ENCODE measurements at regions not wholly inside any gene's neighbourhood (a gene's known extent, or its start where the extent isn't known, plus 50 kb on each side); places are given as distances from the start of the nearest gene placed in this dataset.

DNA sequence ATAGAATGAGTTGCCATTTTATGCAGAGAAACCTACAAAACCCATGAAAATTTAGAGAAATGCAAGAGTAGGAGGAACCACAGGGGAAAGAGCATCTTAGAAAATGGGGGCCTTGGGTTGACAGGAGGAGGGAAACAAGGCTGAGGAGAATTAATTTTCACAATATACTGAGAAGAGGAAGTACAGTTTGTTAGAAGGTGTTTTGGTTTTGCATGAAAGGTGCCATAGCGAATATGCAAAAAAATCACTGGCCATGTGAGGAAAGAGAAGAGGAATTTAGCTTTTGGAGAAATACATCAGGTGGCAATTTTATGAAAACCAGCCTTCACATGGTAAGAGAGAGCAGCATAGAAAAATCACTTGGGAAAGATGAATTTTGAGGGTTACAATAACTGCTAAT, 413.9 kb upstream of the C2CD4B start:
- peaks cover 4 to 9% (median 9%) of the 10 kb centered on the region in 3 donors for H3K27me3 Mint-ChIP-seq
- peak; percentile 9 for DNase-seq

GRCh38 chr15:62579842-62580241, 414.8 kb upstream of the C2CD4B start:
- DNase-seq (no peak), ATAC-seq (ENCODE audit: low read depth in 2 of 2) (no peak)
- H3K36me3 Mint-ChIP-seq: peaks cover 0 to 4% of the 10 kb centered on the region in 2 donors
- H3K27ac Mint-ChIP-seq: peak overlapping the region in 1 of 6 donors; percentile 59
- peaks cover 4 to 9% (median 8%) of the 10 kb centered on the region in 3 donors for H3K27me3 Mint-ChIP-seq
- H3K4me3 Mint-ChIP-seq: peak overlapping the region in 2 of 8 donors; percentile 1 to 41
- H3K9me3 Mint-ChIP-seq: peaks cover 0 to 2% (median 0%) of the 10 kb centered on the region in 7 donors
- peaks cover 13 to 21% (median 14%) of the 10 kb centered on the region in 3 donors for H3K4me1 Mint-ChIP-seq

More for the DNA sequence above, 413.9 kb upstream of the C2CD4B start:
- H3K36me3 Mint-ChIP-seq: peaks cover 0 to 4% of the 10 kb centered on the region in 2 donors
- ATAC-seq (ENCODE audit: low read depth in 2 of 2): peak in 1 of 2 donors; percentile 64
- peak overlapping the region in 4 of 8 donors; percentile 34 to 81 (median 36) for H3K4me3 Mint-ChIP-seq
- peaks cover 15 to 29% (median 18%) of the 10 kb centered on the region in 3 donors for H3K4me1 Mint-ChIP-seq
- peak overlapping the region in 1 of 6 donors; percentile 8 for H3K27ac Mint-ChIP-seq
- peaks cover 0 to 2% (median 0%) of the 10 kb centered on the region in 7 donors for H3K9me3 Mint-ChIP-seq

DNA sequence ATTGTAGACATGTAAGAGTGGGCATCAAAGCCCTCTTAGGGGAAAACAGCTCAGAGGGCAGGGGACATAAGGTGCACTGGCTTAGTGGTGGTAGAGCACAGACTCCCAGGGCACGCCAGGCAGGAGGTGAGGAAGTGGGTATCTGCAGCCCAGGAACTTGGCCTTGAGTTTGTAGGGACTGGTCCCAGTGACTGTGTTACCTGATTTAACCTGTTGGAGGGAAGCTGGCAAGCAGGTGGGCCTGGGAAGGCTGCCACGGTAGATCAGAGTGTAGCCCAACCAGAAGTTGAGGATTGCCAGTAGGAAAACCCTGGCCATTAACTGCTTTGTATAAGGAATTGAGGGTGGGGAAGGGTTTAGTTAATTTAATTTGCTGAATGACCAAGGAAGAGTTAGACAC, 417.5 kb upstream of the C2CD4B start:
- DNase-seq (no peak), ATAC-seq (ENCODE audit: low read depth in 2 of 2) (no peak)
- H3K27ac Mint-ChIP-seq: no peak overlapping the region
- no peak overlapping the region for H3K4me3 Mint-ChIP-seq
- H3K27me3 Mint-ChIP-seq: peaks cover 4 to 15% (median 8%) of the 10 kb centered on the region in 3 donors
- H3K4me1 Mint-ChIP-seq: peaks cover 13 to 16% (median 14%) of the 10 kb centered on the region in 3 donors
- H3K36me3 Mint-ChIP-seq: peaks cover 0 to 4% of the 10 kb centered on the region in 2 donors
- peaks cover 0 to 2% (median 0%) of the 10 kb centered on the region in 7 donors for H3K9me3 Mint-ChIP-seq

DNA sequence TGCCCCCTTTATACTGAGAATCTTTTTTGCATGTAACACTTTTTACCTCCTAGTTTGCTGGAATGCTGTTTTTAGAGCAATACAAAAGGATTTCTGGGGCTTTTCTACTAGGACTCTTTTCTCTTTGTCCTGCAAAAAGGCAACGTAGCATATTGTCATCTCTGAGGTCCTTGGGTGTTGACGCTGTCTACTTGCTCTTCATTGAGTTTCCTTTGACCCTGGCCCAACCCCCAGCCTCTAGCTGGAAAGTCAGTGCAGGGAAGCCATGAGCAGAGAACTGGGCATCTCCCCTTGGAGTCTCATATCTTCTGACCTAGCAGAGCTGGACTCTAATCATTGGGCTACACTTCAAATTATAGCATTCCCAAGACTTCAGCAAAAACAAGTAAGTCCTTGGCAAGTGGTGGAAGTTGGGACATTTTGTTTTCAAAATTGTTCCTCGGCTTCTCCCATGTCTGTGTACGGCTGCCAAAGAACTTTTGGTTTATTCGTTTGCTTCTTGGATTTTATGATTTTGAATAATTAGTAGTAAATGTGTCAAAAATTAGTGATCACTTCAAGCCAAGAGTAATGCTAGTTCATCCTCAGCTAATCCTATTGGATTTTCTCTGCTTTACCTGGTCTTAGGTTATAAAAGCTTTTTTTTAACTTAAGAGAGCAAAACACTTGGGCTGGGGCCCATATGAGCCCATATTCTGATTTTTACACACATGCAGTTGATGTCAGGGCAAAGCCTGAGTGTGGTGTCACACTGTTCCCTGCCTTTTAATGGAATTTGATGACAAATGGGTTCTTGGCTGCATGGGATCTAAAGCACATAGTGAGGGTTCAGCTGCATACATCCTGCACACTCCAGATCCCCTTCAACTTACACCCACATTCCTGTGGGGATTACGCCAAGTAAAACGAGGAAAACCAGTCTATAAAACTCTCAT, 419.5 kb upstream of the C2CD4B start:
- Mint-ChIP-seq H3K9me3 (peaks cover 0 to 2% (median 0%) of the 10 kb centered on the region in 7 donors), H3K4me3 (no peak overlapping the region), H3K27ac (no peak overlapping the region), H3K36me3 (peaks cover 0 to 4% of the 10 kb centered on the region in 2 donors), H3K4me1 (peaks cover 3 to 4% (median 4%) of the 10 kb centered on the region in 3 donors), H3K27me3 (peaks cover 8 to 15% (median 8%) of the 10 kb centered on the region in 3 donors)
- DNase-seq (no peak), ATAC-seq (ENCODE audit: low read depth in 2 of 2) (no peak)

GRCh38 chr15:62588938-62589670, 424.0 kb upstream of the C2CD4B start:
- DNase-seq (no peak), ATAC-seq (ENCODE audit: low read depth in 2 of 2) (no peak)
- H3K27ac Mint-ChIP-seq: no peak overlapping the region
- H3K36me3 Mint-ChIP-seq: no peaks in the 10 kb centered on the region
- H3K9me3 Mint-ChIP-seq: no peaks in the 10 kb centered on the region
- H3K4me1 Mint-ChIP-seq: no peaks in the 10 kb centered on the region
- H3K27me3 Mint-ChIP-seq: peaks cover 16 to 29% (median 27%) of the 10 kb centered on the region in 3 donors
- H3K4me3 Mint-ChIP-seq: no peak overlapping the region

DNA sequence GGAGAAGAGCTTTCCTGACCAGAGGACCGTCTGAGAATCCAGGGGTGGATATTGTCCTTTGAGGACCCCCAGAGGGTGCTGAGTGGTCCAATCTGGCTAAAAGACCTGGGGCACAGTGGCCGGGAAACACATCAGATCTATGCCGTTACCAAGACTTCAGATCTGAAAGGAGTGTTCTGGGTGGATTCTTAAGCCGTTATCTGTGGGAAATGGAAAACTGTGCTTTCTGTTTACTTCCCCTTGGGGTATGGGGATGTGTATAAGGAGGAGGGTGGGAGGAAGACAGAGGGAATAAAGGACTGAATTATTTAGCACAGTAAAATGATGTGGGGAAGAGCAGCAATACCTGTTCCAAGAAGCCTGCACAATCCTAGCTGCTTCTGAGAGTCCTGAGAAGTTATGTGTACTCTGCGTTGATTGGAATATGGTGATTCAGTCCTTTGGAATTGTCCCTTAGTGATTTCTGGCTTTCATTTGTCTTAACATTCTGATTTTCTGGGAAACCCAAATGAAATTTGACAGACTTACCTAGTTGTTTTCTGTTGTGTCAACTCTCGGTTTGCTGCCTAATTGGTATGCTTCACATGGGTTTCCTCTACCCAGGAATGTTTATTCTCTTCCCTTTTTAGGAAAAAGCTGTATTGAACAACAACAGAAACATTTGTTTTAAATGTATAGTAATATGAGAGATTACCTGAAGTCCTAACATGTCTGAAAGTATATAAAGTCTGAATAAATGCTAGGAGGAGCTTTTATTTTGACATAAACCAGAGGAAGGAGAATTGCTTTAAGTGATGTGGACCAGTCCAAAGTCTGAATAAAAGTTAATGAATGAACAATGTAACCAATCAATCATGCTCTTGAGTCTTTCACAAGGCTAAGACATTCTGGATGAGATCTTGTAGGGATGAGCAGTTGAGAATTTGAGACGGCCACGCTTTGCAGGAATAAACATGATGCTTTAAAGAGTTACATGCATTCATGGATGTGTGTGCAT, 427.1 kb upstream of the C2CD4B start:
- H3K9me3 Mint-ChIP-seq: no peaks in the 10 kb centered on the region
- no peak for ATAC-seq (ENCODE audit: low read depth in 2 of 2)
- peak overlapping the region in 2 of 6 donors; percentile 36 to 64 for H3K27ac Mint-ChIP-seq
- peaks cover 23 to 37% (median 27%) of the 10 kb centered on the region in 3 donors for H3K27me3 Mint-ChIP-seq
- H3K4me3 Mint-ChIP-seq: no peak overlapping the region
- no peak for DNase-seq
- no peaks in the 10 kb centered on the region for H3K4me1 Mint-ChIP-seq
- H3K36me3 Mint-ChIP-seq: no peaks in the 10 kb centered on the region

- DNase-seq: no peak
- H3K4me1 Mint-ChIP-seq: no peaks in the 10 kb centered on the region
- H3K27ac Mint-ChIP-seq: no peak overlapping the region
- no peak for ATAC-seq (ENCODE audit: low read depth in 2 of 2)
- H3K4me3 Mint-ChIP-seq: no peak overlapping the region
- peaks cover 23 to 37% (median 27%) of the 10 kb centered on the region in 3 donors for H3K27me3 Mint-ChIP-seq
- H3K36me3 Mint-ChIP-seq: no peaks in the 10 kb centered on the region
- H3K9me3 Mint-ChIP-seq: no peaks in the 10 kb centered on the region
Observed at GRCh38 chr15:62592920-62593319, 427.8 kb upstream of the C2CD4B start.

DNA sequence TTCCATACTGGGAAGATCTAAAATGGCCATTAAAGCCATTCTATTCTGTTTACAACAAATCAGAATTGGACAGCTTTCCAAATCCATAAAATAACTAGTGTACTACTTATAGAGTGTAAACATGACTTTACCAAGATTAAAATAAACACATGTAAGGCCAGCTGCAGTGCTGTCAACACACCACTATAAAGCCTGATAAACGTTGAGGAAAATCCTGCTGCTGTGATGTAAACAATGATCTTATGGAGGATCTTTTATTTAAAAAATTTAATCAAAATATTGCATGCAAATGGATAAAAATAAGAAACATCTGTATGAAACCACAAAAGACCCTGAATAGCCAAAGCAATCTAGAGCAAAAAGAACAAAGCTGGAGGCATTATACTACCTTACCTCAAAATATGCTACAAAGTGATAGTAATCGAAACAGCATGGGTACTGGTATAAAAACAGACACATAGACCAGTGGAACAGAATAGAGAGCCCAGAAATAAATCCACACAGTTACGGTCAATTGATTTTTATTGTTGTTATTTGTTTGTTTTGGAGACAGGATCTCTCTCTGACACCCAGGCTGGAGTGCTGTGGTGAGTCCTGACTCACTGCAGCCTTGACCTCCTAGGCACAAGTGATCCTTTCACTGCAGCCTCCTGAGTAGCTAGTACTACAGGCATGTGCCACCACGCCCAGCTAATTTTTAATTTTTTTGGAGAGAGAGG, 428.8 kb upstream of the C2CD4B start:
- peaks cover 21 to 37% (median 27%) of the 10 kb centered on the region in 3 donors for H3K27me3 Mint-ChIP-seq
- ATAC-seq (ENCODE audit: low read depth in 2 of 2) (no peak), DNase-seq (no peak)
- H3K27ac Mint-ChIP-seq: no peak overlapping the region
- no peaks in the 10 kb centered on the region for H3K4me1 Mint-ChIP-seq
- H3K4me3 Mint-ChIP-seq: no peak overlapping the region
- H3K36me3 Mint-ChIP-seq: no peaks in the 10 kb centered on the region
- no peaks in the 10 kb centered on the region for H3K9me3 Mint-ChIP-seq

DNA sequence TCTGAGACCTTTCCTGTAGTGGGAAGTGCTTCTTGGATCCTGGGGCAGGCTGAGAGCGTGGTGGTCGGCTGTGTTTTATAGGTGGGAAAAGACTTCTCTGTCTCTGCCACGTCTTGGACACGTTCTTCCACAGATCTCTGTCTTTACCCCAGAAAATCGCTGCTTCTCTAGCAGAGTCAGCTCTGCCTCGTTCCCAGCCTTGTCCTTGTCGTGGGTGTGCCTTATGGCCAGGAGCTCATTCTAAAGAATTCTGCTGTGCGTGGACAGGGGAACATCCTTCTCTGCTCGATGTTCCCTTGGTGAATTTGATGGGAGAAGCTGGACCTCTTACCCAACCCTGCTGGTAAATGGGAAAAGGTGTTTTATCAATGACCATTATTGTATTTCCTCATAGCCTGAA, 433.1 kb upstream of the C2CD4B start:
- Mint-ChIP-seq H3K27me3 (peaks cover 8 to 21% (median 15%) of the 10 kb centered on the region in 3 donors), H3K4me3 (no peak overlapping the region), H3K9me3 (no peaks in the 10 kb centered on the region), H3K27ac (peak overlapping the region in 1 of 6 donors; percentile 34), H3K36me3 (no peaks in the 10 kb centered on the region), H3K4me1 (no peaks in the 10 kb centered on the region)
- no peak for ATAC-seq (ENCODE audit: low read depth in 2 of 2)
- DNase-seq: no peak

- Mint-ChIP-seq H3K27ac (no peak overlapping the region), H3K27me3 (peaks cover 0 to 20% (median 8%) of the 10 kb centered on the region in 3 donors), H3K4me3 (no peak overlapping the region), H3K9me3 (no peaks in the 10 kb centered on the region), H3K36me3 (no peaks in the 10 kb centered on the region), H3K4me1 (no peaks in the 10 kb centered on the region)
- ATAC-seq (ENCODE audit: low read depth in 2 of 2): no peak
- DNase-seq: no peak
Observed at GRCh38 chr15:62599791-62600777, 435.0 kb upstream of the C2CD4B start.

DNA sequence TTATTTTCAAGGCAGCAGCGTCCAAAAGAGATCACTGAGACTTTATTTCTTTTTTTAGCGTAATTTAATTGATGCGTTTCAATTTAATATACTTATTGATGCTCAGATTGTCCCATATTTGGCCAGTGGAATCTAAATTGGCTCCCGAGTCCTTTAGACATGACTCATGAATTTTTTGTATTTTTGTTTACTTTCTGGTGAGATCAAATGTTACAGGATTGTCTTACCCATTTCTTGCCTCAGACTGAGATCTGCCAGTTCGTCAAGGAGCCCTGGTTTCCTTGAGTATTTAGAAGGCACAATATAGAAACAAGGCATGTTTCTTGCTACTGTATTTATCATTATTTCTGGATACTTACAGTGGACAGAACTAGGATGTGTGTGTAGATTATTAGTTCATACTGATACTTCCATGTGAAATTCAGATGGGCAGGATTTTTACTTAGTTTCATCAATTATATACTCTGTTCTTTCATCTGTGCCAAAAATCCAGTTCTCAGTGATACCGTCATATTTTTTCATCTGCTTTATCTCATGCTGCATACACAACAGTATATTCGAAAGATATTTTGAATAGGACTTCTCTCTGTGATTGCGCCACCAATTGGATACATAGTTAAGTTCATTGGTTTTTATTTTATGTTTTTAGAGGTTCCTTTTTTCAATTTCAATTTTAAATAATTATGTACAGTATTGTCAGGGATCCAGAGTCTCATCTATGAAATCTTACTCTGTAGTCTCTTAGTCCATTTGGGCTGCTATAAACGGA, 436.9 kb upstream of the C2CD4B start:
- DNase-seq: no peak
- Mint-ChIP-seq H3K4me1 (no peaks in the 10 kb centered on the region), H3K27ac (peak overlapping the region in 1 of 6 donors; percentile 30), H3K36me3 (no peaks in the 10 kb centered on the region), H3K9me3 (peaks cover 0 to 2% (median 0%) of the 10 kb centered on the region in 7 donors), H3K4me3 (no peak overlapping the region), H3K27me3 (peaks cover 4 to 14% (median 8%) of the 10 kb centered on the region in 3 donors)
- no peak for ATAC-seq (ENCODE audit: low read depth in 2 of 2)

Measured in naive B cell (primary cell).